ENCODE measurements at regions not wholly inside any gene's neighbourhood (a gene's known extent, or its start where the extent isn't known, plus 50 kb on each side); places are given as distances from the start of the nearest gene placed in this dataset.
A peak's percentile ranks its signal among the peaks of the same experiment; 100 is the strongest.

- TF ChIP-seq CTCF (IDR thresholded peaks at IDR 0.05; ENCODE audit: extremely low read depth, insufficient read depth, missing control alignments): no peak
- in situ Hi-C loops (cut with MboI; ENCODE audit: low pct_unique_long_range_greater_than_20kb, low sequenced_read_pairs, unreplicated experiment): no loop called here
- DNase-seq (ENCODE audit: low spot score): no peak
Measured at GRCh38 chrX:20325786-20326388, 59.2 kb upstream of the RPS6KA3 start.

- no peak for TF ChIP-seq CTCF (IDR thresholded peaks at IDR 0.05; ENCODE audit: extremely low read depth, insufficient read depth, missing control alignments)
- in situ Hi-C loops (cut with MboI; ENCODE audit: low pct_unique_long_range_greater_than_20kb, low sequenced_read_pairs, unreplicated experiment): no loop called here
- no peak for DNase-seq (ENCODE audit: low spot score)
Measured at GRCh38 chrX:20322887-20323286, 56.2 kb upstream of the RPS6KA3 start.

- TF ChIP-seq CTCF (IDR thresholded peaks at IDR 0.05; ENCODE audit: extremely low read depth, insufficient read depth, missing control alignments): no peak
- in situ Hi-C loops (cut with MboI; ENCODE audit: low pct_unique_long_range_greater_than_20kb, low sequenced_read_pairs, unreplicated experiment): no loop called here
- DNase-seq (ENCODE audit: low spot score): peak; percentile 13
Measured at GRCh38 chrX:20320461-20321159, 53.9 kb upstream of the RPS6KA3 start.

GRCh38 chrX:20319054-20319453 lies 52.3 kb upstream of the RPS6KA3 start:
- no peak for TF ChIP-seq CTCF (IDR thresholded peaks at IDR 0.05; ENCODE audit: extremely low read depth, insufficient read depth, missing control alignments)
- in situ Hi-C loops (cut with MboI; ENCODE audit: low pct_unique_long_range_greater_than_20kb, low sequenced_read_pairs, unreplicated experiment): no loop called here

GRCh38 chrX:20317873-20318272 lies 51.2 kb upstream of the RPS6KA3 start:
- DNase-seq (ENCODE audit: low spot score): no peak
- in situ Hi-C loops (cut with MboI; ENCODE audit: low pct_unique_long_range_greater_than_20kb, low sequenced_read_pairs, unreplicated experiment): no loop called here
- TF ChIP-seq CTCF (IDR thresholded peaks at IDR 0.05; ENCODE audit: extremely low read depth, insufficient read depth, missing control alignments): no peak

More at GRCh38 chrX:20319054-20319453, 52.3 kb upstream of the RPS6KA3 start:
- DNase-seq (ENCODE audit: low spot score): no peak
